ENCODE measurements at regions not wholly inside any gene's neighbourhood (a gene's known extent, or its start where the extent isn't known, plus 50 kb on each side); places are given as distances from the start of the nearest gene placed in this dataset.

- H3K27ac ChIP-seq (ENCODE audit: low read depth in 1 of 2, low read length in 1 of 2), result no peak overlapping the region
- H3K9me3 ChIP-seq (ENCODE audit: control insufficient read depth in 4 of 4, insufficient read depth in 3 of 4, low read length in 3 of 4), result no peaks in the 10 kb centered on the region
- no peak overlapping the region for H3K4me3 ChIP-seq
- H3K9ac ChIP-seq (ENCODE audit: insufficient read depth in 1 of 2, low read length in 2 of 2), result no peak overlapping the region
- no peak for TF ChIP-seq CTCF (IDR thresholded peaks at IDR 0.05; ENCODE audit: control extremely low read depth, extremely low read depth)
- peaks cover 0 to 18% (median 0%) of the 10 kb centered on the region in 3 donors for H3K27me3 ChIP-seq (ENCODE audit: control insufficient read depth in 3 of 3, insufficient read depth in 3 of 3, low read length in 2 of 3)
- H3K4me1 ChIP-seq (ENCODE audit: control insufficient read depth in 5 of 5, insufficient read depth in 5 of 5, low read length in 5 of 5), result peaks cover 0 to 25% (median 7%) of the 10 kb centered on the region in 5 donors
- peaks cover 0 to 7% (median 0%) of the 10 kb centered on the region in 4 donors for H3K36me3 ChIP-seq (ENCODE audit: control insufficient read depth in 4 of 4, insufficient read depth in 4 of 4, low read length in 4 of 4)
- DNase-seq, result no peak
- no peak for ATAC-seq (ENCODE audit: insufficient read depth, low FRiP score)
- 71 to 91% methylated on average over 3 of the region's 3 CpGs for WGBS, 2 donors
Measured at GRCh38 chr7:130939321-130940095, 205.5 kb upstream of the KLF14 start.

- DNase-seq (no peak), ATAC-seq (ENCODE audit: insufficient read depth, low FRiP score) (no peak)
- no peak for TF ChIP-seq CTCF (IDR thresholded peaks at IDR 0.05; ENCODE audit: control extremely low read depth, extremely low read depth)
- Histone ChIP-seq H3K4me1 (ENCODE audit: control insufficient read depth in 5 of 5, insufficient read depth in 5 of 5, low read length in 5 of 5) (peaks cover 0 to 25% (median 7%) of the 10 kb centered on the region in 5 donors), H3K27ac (ENCODE audit: low read depth in 1 of 2, low read length in 1 of 2) (no peak overlapping the region), H3K27me3 (ENCODE audit: control insufficient read depth in 3 of 3, insufficient read depth in 3 of 3, low read length in 2 of 3) (peaks cover 0 to 18% (median 0%) of the 10 kb centered on the region in 3 donors), H3K36me3 (ENCODE audit: control insufficient read depth in 4 of 4, insufficient read depth in 4 of 4, low read length in 4 of 4) (peaks cover 0 to 8% (median 0%) of the 10 kb centered on the region in 4 donors), H3K9me3 (ENCODE audit: control insufficient read depth in 4 of 4, insufficient read depth in 3 of 4, low read length in 3 of 4) (no peaks in the 10 kb centered on the region), H3K9ac (ENCODE audit: insufficient read depth in 1 of 2, low read length in 2 of 2) (no peak overlapping the region), H3K4me3 (no peak overlapping the region)
- 67 to 93% methylated on average over 2 of the region's 2 CpGs for WGBS, 2 donors
Measured at GRCh38 chr7:130940326-130940725, 206.3 kb upstream of the KLF14 start.

- no peak for TF ChIP-seq CTCF (IDR thresholded peaks at IDR 0.05; ENCODE audit: control extremely low read depth, extremely low read depth)
- Histone ChIP-seq H3K9me3 (ENCODE audit: control insufficient read depth in 4 of 4, insufficient read depth in 3 of 4, low read length in 3 of 4) (no peaks in the 10 kb centered on the region), H3K27ac (ENCODE audit: low read depth in 1 of 2, low read length in 1 of 2) (peak overlapping the region; percentile 41 to 81), H3K9ac (ENCODE audit: insufficient read depth in 1 of 2, low read length in 2 of 2) (peak overlapping the region; percentile 34 to 50), H3K4me3 (no peak overlapping the region), H3K36me3 (ENCODE audit: control insufficient read depth in 4 of 4, insufficient read depth in 4 of 4, low read length in 4 of 4) (peaks cover 0 to 10% (median 0%) of the 10 kb centered on the region in 4 donors), H3K27me3 (ENCODE audit: control insufficient read depth in 3 of 3, insufficient read depth in 3 of 3, low read length in 2 of 3) (peaks cover 0 to 18% (median 0%) of the 10 kb centered on the region in 3 donors), H3K4me1 (ENCODE audit: control insufficient read depth in 5 of 5, insufficient read depth in 5 of 5, low read length in 5 of 5) (peaks cover 0 to 25% (median 9%) of the 10 kb centered on the region in 5 donors)
- WGBS, 2 donors, result 51 to 71% methylated on average over 7 of the region's 7 CpGs
- ATAC-seq (ENCODE audit: insufficient read depth, low FRiP score), result no peak
- peak in 1 of 3 donors; percentile 8 for DNase-seq
Measured at GRCh38 chr7:130940907-130941306, 206.9 kb upstream of the KLF14 start.
